GM08714 (cell line): ENCODE measurements at regions not wholly inside any gene's neighbourhood (a gene's known extent, or its start where the extent isn't known, plus 50 kb on each side); places are given as distances from the start of the nearest gene placed in this dataset.

Experiments
- H3K4me3 ChIP-seq: fragments of 200-500 bp; sonication (Bioruptor generic); 2 replicates; pipeline ENCODE4 v1.5.1; 2014; ENCODE audit warnings: mild to moderate bottlenecking, low read length, inconsistent platforms
- ZNF274 ChIP-seq: IDR thresholded peaks from 2 replicates; pipeline ENCODE4 v1.6.1; 2012; ENCODE audit warnings: mild to moderate bottlenecking, low read depth, low read length

- no peak for TF ChIP-seq ZNF274
- no peak overlapping the region for H3K4me3 ChIP-seq
Observed at GRCh38 chr4:1501754-1502500, 95.7 kb upstream of the NKX1-1 start.

DNA sequence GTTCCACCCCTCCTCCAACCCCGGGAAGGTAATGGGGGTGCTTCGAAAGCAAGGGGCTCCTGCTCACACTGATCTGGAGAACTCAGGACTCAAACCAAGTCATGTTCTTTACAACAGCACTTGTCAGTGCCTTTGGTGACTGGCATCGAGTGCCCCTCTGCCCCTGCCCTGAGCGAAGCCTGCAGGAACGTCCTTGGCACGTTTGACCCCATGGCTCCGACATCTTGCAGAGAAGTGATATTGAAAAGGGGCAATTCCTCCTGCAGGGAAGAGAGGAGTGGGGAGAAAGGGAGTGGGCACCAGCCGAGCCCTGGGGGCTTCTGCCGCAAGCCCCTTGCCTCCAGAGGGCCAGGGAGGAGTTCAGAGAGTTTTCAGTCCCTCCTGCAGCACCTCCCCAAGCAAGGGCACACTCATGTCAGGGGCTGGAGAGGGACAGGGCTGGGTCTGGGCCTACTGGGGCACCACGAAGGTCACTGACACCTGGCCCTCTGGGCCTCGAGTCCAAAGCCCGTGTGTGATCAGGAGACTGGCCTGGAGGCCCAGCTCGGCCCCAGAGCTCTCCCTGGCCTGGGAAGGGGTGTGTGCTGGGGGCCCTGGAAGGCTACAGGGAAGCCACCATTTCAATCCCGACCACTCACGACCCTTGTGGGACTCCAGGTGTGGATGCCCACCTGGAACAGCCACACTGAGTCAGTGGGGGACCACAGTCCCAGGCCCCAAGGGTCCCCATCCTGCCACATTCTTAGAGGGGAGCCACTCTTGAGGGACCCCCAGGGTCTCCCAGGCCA is 94.9 kb upstream of the NKX1-1 start:
- TF ChIP-seq ZNF274 = no peak
- no peak overlapping the region for H3K4me3 ChIP-seq

DNA sequence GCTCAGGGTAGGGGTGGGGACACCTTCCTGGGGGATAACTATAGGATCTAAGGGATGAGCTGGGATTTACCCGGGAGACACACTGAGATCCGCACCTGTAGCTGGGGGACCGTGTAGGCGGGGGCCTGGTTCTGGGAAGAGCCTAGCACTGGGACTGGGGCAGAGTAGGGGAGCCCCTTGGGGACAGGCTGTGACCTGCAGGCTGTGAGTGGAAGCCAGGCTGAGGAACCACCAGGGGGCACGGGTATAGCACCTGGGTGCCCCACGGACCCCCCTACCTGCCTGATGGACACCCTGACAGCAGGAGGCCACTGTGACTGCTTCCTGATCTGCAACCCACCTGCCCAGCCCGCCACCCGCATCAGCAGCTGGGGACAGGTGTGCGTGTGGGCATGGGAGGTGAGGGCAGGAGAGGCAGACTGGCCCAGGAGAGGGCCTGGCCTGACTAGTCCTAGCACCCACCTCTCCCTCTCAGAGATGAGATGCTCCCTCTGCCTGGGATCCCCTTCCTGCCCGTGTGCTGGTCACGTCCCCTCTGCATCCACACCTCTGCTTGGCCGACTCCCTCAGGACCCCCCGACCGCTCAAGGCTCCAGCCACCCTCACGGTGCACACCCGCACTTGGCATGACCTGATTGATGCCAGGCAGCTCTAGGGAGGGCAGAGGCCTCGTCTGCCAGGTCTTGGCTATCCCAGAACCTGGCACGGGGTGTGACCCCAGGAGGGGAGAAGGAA is 94.2 kb upstream of the NKX1-1 start:
- no peak overlapping the region for H3K4me3 ChIP-seq
- no peak for TF ChIP-seq ZNF274

DNA sequence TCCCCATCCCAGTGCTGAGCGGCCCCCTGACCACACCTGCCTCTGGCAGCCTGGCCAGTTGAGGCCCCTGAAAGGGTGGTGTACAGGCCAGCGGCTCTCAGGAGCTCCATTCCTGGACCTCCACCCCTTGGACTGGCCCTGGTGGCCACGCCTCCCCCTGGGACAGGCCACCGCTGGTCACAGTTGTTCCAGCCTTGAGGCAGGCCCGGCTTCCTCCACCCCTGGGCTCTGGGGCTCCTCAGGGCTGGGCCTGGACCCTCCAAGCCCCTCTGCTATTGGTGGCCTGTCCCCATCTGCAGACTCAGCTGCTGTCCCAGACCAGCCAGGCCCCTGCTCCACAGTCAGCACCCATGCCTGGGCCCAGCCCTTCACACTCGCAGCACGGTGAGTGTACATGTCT is 93.2 kb upstream of the NKX1-1 start:
- TF ChIP-seq ZNF274 = no peak

GRCh38 chr4:1497189-1497801 is 91.1 kb upstream of the NKX1-1 start:
- no peak overlapping the region for H3K4me3 ChIP-seq

More for the DNA sequence above, 93.2 kb upstream of the NKX1-1 start:
- no peak overlapping the region for H3K4me3 ChIP-seq

DNA sequence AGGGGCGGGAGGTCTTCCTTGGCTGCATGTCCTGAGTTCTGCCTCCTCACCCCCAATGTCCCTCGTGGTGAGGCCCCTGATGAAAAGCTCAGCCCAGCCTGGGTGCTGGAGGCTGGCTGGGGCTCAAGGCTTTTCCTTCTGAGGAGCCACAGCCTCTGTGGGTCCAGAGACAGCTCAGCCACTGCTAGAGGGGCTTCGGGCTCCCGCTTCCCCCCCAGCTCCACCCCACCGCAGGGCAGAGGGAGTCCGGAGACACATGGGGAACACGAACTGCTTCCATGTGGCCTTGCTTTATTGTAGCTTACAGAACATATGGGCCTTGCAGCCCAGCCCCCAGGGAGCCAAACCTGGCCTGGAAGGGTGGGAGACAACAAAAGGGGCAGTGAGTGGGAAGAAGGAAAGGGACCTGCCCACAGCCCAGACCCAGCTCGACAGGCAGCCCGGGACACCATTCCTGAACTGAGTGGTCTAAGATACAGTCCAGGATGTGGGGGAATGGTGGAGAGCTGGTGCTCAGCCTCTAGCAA is 89.9 kb upstream of the NKX1-1 start:
- H3K4me3 ChIP-seq = no peak overlapping the region
- no peak for TF ChIP-seq ZNF274

More at GRCh38 chr4:1497189-1497801, 91.1 kb upstream of the NKX1-1 start:
- TF ChIP-seq ZNF274 = no peak

- TF ChIP-seq ZNF274 = no peak
- no peak overlapping the region for H3K4me3 ChIP-seq
Observed at GRCh38 chr4:1495416-1496115, 89.3 kb upstream of the NKX1-1 start.

GRCh38 chr4:1494416-1495315 is 88.4 kb upstream of the NKX1-1 start:
- no peak for TF ChIP-seq ZNF274
- no peak overlapping the region for H3K4me3 ChIP-seq

DNA sequence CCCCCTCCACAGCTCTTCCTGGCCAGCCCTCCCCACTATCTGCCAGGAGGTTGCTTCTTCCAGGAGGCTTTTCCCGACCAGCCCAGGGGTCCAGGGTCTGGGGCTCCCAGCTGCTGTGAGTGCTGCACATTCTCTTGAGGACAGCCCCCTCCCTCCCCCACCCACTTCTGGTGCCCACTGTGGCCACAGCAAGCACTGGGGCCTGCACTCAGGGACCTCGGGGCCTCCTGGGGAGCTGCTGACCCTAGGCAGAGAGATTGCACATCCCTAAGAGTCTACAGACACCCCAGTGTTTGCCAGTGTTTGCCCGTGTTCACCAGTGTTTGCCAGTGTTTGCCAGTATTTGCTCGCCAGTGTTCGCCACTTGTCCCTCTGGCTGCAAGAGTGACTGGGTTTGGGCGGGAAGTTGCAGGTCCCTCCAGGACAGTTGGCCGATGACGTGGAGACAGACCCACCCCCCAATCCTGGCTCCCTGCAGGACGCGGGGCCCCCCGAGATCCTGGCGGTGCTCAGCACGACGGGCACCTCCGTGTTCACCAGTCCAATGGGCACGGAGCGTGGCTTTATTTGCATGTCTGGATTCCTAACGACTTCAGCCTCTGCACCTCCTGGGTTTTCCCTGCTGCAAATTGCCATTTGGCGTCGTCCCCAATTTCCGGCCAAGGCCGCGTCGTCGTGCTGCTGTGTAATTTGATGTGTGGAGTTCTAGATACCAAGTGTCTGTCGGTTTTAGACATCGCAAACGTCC is 87.5 kb upstream of the NKX1-1 start:
- H3K4me3 ChIP-seq = no peak overlapping the region
- TF ChIP-seq ZNF274 = no peak

DNA sequence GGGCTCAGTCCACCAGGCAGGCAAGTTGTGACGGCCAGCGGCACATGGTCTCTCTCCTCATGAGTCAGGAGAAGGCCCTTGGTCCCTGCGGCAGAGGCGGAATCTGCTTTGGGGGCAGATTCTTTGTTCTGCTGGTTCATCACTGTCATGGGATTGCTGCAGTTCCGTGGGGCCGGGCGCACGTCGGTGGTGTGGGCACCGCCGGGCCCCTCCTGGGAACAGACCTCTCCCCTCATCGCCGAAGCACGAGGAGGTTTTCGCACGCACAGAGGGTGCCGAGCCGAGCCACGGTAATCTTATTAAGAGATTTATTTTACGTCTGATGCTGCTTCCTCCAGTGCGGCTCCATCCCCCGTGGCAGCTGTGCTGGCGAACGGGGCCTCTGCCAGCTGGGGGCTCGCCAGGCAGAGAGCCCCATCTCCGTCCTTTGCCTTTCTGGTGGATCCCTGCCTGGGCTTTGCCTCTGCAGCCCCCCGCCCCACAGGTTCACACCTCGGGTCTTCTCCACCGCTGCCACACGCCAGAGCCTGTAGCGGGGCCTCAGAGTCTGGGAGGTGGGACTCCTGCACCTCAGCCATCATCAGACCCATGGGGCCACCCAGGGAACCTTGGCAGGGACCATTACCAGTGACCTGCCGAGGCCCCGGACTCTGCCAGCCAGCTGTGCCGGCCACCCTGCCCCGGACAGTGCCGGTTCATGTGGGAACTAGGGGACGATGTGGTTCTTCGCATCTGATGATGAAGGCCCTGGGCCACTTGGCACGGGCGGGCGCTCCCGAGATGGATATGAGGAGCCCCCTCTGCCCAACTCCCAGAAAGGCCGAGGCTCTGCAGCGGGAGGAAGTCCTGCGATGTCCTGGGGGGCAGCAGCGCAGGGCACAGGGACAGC is 86.7 kb upstream of the NKX1-1 start:
- TF ChIP-seq ZNF274 = no peak
- no peak overlapping the region for H3K4me3 ChIP-seq

DNA sequence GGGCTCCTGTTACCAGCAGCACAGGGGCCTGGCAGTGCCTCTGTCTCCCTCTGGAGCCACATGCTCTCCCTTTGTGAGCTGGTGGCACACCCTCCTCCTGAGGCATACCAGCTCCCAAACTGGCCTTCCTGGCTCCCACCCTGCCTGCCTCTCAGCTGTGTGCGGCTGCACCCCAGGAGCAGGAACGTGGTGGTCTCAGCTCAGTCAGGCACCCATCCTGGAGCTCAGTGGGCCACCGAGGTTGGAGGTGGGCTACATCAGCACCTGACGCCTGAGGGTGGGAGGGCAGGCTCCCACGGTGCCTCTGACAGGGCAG is 85.9 kb upstream of the NKX1-1 start:
- no peak for TF ChIP-seq ZNF274
- no peak overlapping the region for H3K4me3 ChIP-seq
